WI38 (cell line): ENCODE measurements at regions not wholly inside any gene's neighbourhood (a gene's known extent, or its start where the extent isn't known, plus 50 kb on each side); places are given as distances from the start of the nearest gene placed in this dataset.

Experiments
- H3K4me3 ChIP-seq: 2 replicates; pipeline ENCODE4 v1.5.1; 2011; ENCODE audit warnings: low read depth, mild to moderate bottlenecking, control low read depth, low read length
- CTCF ChIP-seq: IDR thresholded peaks from 2 replicates; pipeline ENCODE4 v1.5.1; 2012; ENCODE audit warnings: low read depth, mild to moderate bottlenecking, control low read depth, low read length

DNA sequence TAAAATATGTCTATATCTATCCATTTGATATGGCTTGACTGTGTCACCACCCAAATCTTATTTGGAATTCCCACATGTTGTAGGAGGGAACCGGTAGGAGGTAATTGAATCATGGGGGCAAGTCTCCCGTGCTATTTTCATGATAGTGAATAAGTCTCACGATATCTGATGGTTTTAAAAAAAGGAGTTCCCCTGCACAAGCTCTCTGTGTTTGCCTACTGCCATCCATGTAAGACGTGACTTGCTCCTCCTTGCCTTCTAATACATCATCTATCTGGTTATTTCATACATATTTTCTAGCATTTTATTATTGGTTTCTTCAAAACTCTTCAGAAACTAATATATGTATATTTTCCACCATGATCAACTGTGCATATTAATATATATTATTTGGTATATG, 57.3 kb upstream of the AMZ2 start:
- no peak for TF ChIP-seq CTCF

GRCh38 chr17:68195667-68196393, 52.0 kb upstream of the AMZ2 start:
- no peak for TF ChIP-seq CTCF
- H3K4me3 ChIP-seq, result no peak overlapping the region

More for the DNA sequence above, 57.3 kb upstream of the AMZ2 start:
- H3K4me3 ChIP-seq, result no peak overlapping the region

- no peak overlapping the region for H3K4me3 ChIP-seq
- TF ChIP-seq CTCF, result no peak
Observed at GRCh38 chr17:68196394-68197090, 51.3 kb upstream of the AMZ2 start.

DNA sequence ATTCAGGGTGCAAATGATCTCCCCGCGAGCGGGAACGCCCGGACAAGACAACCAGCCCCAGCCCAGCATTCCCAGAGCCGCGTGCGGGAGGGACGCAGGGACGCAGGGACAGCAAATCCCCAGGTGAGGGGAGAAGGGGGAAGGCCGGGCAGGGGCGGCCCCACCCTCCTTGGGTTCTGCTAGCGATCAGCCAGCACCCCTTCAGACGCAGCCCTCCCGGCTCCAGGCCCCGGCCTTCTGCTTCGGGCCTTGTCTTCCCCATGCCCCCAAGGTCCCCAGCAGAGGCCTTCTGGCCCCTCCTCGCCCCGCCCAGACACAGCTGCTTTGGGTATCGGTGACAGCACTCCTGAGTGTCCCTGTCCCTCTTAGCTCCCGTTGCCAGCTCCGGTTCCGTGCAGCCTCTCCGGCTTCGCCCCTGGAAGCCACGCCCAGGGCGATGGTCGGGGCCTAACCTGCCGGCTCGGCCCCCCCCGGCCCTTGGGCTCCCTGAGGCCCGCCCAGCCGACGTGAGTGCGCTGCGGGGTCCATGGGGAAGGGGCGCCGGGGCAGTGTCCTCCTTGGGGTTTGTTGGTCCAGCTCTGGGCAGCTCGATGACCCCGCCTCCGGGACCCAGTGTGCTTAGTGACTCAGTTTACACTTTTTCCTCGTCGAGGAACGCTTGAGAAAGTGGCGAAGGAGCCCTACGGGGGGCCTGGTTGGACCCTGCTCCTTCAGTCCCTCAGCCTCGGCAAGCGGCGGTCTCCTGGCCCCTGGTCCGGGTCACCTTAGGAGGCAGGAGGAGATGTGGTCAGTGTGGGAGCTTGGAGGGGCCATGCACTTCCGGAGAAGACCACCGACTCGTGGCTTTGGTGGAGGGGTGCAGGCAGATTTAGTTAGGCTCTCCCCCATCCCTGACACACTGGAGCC, 50.5 kb upstream of the AMZ2 start:
- no peak for TF ChIP-seq CTCF

GRCh38 chr17:68197997-68198930, 49.6 kb upstream of the AMZ2 start:
- no peak for TF ChIP-seq CTCF
- H3K4me3 ChIP-seq, result no peak overlapping the region

More for the DNA sequence above, 50.5 kb upstream of the AMZ2 start:
- no peak overlapping the region for H3K4me3 ChIP-seq
